Endothelial cell (in vitro differentiated cells): ENCODE measurements at regions not wholly inside any gene's neighbourhood (a gene's known extent, or its start where the extent isn't known, plus 50 kb on each side); places are given as distances from the start of the nearest gene placed in this dataset.

ENCODE experiments used
- DNase-seq: peaks from one replicate; pipeline ENCODE4 v3.0.0; 2021; ENCODE audit warnings: low spot score
- H3K27ac Mint-ChIP-seq: one replicate; pipeline ENCODE4 v1.8.0; 2021; ENCODE audit warnings: mixed read lengths, inconsistent platforms; ENCODE audit not compliant: unreplicated experiment
- H3K27me3 Mint-ChIP-seq: one replicate; pipeline ENCODE4 v1.8.0; 2021; ENCODE audit warnings: mild to moderate bottlenecking, moderate library complexity, mixed read lengths, inconsistent platforms; ENCODE audit not compliant: unreplicated experiment
- H3K36me3 Mint-ChIP-seq: one replicate; pipeline ENCODE4 v1.8.0; 2021; ENCODE audit warnings: mild to moderate bottlenecking, low read depth, mixed read lengths, inconsistent platforms; ENCODE audit not compliant: unreplicated experiment
- H3K4me1 Mint-ChIP-seq: one replicate; pipeline ENCODE4 v1.8.0; 2021; ENCODE audit warnings: mild to moderate bottlenecking, mixed read lengths, inconsistent platforms; ENCODE audit not compliant: unreplicated experiment
- H3K4me3 Mint-ChIP-seq: one replicate; pipeline ENCODE4 v1.8.0; 2021; ENCODE audit warnings: mild to moderate bottlenecking, mixed read lengths, inconsistent platforms; ENCODE audit not compliant: unreplicated experiment
- H3K9me3 Mint-ChIP-seq: one replicate; pipeline ENCODE4 v1.8.0; 2021; ENCODE audit warnings: mixed read lengths, inconsistent platforms; ENCODE audit not compliant: unreplicated experiment
- CTCF ChIP-seq: fragments of 200-600 bp; sonication (generic); IDR thresholded peaks from one replicate; pipeline ENCODE4 v1.5.0; 2021; ENCODE audit warnings: antibody characterized with exemption; ENCODE audit not compliant: unreplicated experiment

- no peak overlapping the region for H3K4me3 Mint-ChIP-seq
- TF ChIP-seq CTCF = no peak
- peaks cover 2% of the 10 kb centered on the region for H3K4me1 Mint-ChIP-seq
- no peak overlapping the region for H3K27ac Mint-ChIP-seq
- no peak for DNase-seq
- H3K9me3 Mint-ChIP-seq = no peaks in the 10 kb centered on the region
- peaks cover 6% of the 10 kb centered on the region for H3K36me3 Mint-ChIP-seq
- peaks cover 2% of the 10 kb centered on the region for H3K27me3 Mint-ChIP-seq
Observed at GRCh38 chr14:38915125-38915524, 187.9 kb downstream of the SEC23A start.

- H3K4me3 Mint-ChIP-seq = no peak overlapping the region
- no peaks in the 10 kb centered on the region for H3K36me3 Mint-ChIP-seq
- DNase-seq = no peak
- peaks cover 2% of the 10 kb centered on the region for H3K4me1 Mint-ChIP-seq
- no peaks in the 10 kb centered on the region for H3K9me3 Mint-ChIP-seq
- no peaks in the 10 kb centered on the region for H3K27me3 Mint-ChIP-seq
- TF ChIP-seq CTCF = no peak
- H3K27ac Mint-ChIP-seq = no peak overlapping the region
Observed at GRCh38 chr14:38910092-38910491, 192.9 kb downstream of the SEC23A start.

- TF ChIP-seq CTCF = no peak
- no peaks in the 10 kb centered on the region for H3K9me3 Mint-ChIP-seq
- no peaks in the 10 kb centered on the region for H3K27me3 Mint-ChIP-seq
- DNase-seq = no peak
- H3K36me3 Mint-ChIP-seq = no peaks in the 10 kb centered on the region
- H3K4me1 Mint-ChIP-seq = no peaks in the 10 kb centered on the region
- H3K4me3 Mint-ChIP-seq = no peak overlapping the region
- H3K27ac Mint-ChIP-seq = no peak overlapping the region
Observed at GRCh38 chr14:38904959-38905358, 198.1 kb downstream of the SEC23A start.

GRCh38 chr14:38901791-38902190 lies 201.2 kb downstream of the SEC23A start:
- H3K4me1 Mint-ChIP-seq = no peaks in the 10 kb centered on the region
- no peak for TF ChIP-seq CTCF
- H3K27ac Mint-ChIP-seq = no peak overlapping the region
- no peak overlapping the region for H3K4me3 Mint-ChIP-seq
- no peaks in the 10 kb centered on the region for H3K36me3 Mint-ChIP-seq
- no peak for DNase-seq
- H3K27me3 Mint-ChIP-seq = no peaks in the 10 kb centered on the region
- no peaks in the 10 kb centered on the region for H3K9me3 Mint-ChIP-seq

GRCh38 chr14:38900887-38901286 lies 202.1 kb downstream of the SEC23A start:
- no peak for DNase-seq
- Mint-ChIP-seq H3K27ac (no peak overlapping the region), H3K27me3 (no peaks in the 10 kb centered on the region), H3K9me3 (no peaks in the 10 kb centered on the region), H3K4me3 (no peak overlapping the region), H3K36me3 (no peaks in the 10 kb centered on the region), H3K4me1 (no peaks in the 10 kb centered on the region)
- TF ChIP-seq CTCF = no peak
